ENCODE measurements at regions not wholly inside any gene's neighbourhood (a gene's known extent, or its start where the extent isn't known, plus 50 kb on each side); places are given as distances from the start of the nearest gene placed in this dataset.

GRCh38 chr2:150107170-150107569 lies 380.3 kb downstream of the RND3 start:
- Histone ChIP-seq H3K27ac (ENCODE audit: low read length) (no peak overlapping the region), H3K36me3 (replicated peaks; ENCODE audit: low read depth, low read length) (no peaks in the 10 kb centered on the region), H3K4me1 (ENCODE audit: low read length) (peaks cover 18% of the 10 kb centered on the region), H3K9me3 (ENCODE audit: insufficient read depth, low read length) (no peaks in the 10 kb centered on the region), H3K4me2 (ENCODE audit: low read length) (no peak overlapping the region), H3K4me3 (ENCODE audit: low read length) (no peak overlapping the region), H4K20me1 (ENCODE audit: insufficient read depth, low read length) (no peaks in the 10 kb centered on the region), H3K79me2 (ENCODE audit: low read length) (no peaks in the 10 kb centered on the region), H3K9ac (ENCODE audit: low read length) (no peak overlapping the region), H3K27me3 (ENCODE audit: low read depth, low read length) (no peaks in the 10 kb centered on the region), H2AFZ (ENCODE audit: low read depth, low read length) (no peak overlapping the region)
- no peak for TF ChIP-seq EZH2phosphoT487 (IDR thresholded peaks at IDR 0.05; ENCODE audit: low read depth)
- no peak for TF ChIP-seq CTCF (IDR thresholded peaks at IDR 0.05; ENCODE audit: low read depth, low read length)

- H3K27ac ChIP-seq (ENCODE audit: low read length), result no peak overlapping the region
- H3K9me3 ChIP-seq (ENCODE audit: insufficient read depth, low read length), result no peaks in the 10 kb centered on the region
- H3K36me3 ChIP-seq (replicated peaks; ENCODE audit: low read depth, low read length), result no peaks in the 10 kb centered on the region
- no peaks in the 10 kb centered on the region for H3K79me2 ChIP-seq (ENCODE audit: low read length)
- H2AFZ ChIP-seq (ENCODE audit: low read depth, low read length), result no peak overlapping the region
- no peaks in the 10 kb centered on the region for H3K4me1 ChIP-seq (ENCODE audit: low read length)
- H3K27me3 ChIP-seq (ENCODE audit: low read depth, low read length), result no peaks in the 10 kb centered on the region
- H3K4me2 ChIP-seq (ENCODE audit: low read length), result no peak overlapping the region
- TF ChIP-seq CTCF (IDR thresholded peaks at IDR 0.05; ENCODE audit: low read depth, low read length), result no peak
- no peak for TF ChIP-seq EZH2phosphoT487 (IDR thresholded peaks at IDR 0.05; ENCODE audit: low read depth)
- H3K9ac ChIP-seq (ENCODE audit: low read length), result no peak overlapping the region
- no peaks in the 10 kb centered on the region for H4K20me1 ChIP-seq (ENCODE audit: insufficient read depth, low read length)
- no peak overlapping the region for H3K4me3 ChIP-seq (ENCODE audit: low read length)
Observed at GRCh38 chr2:150101947-150102346, 385.5 kb downstream of the RND3 start.

- H3K9ac ChIP-seq (ENCODE audit: low read length), result no peak overlapping the region
- no peaks in the 10 kb centered on the region for H3K27me3 ChIP-seq (ENCODE audit: low read depth, low read length)
- no peaks in the 10 kb centered on the region for H3K9me3 ChIP-seq (ENCODE audit: insufficient read depth, low read length)
- no peak overlapping the region for H3K27ac ChIP-seq (ENCODE audit: low read length)
- H3K79me2 ChIP-seq (ENCODE audit: low read length), result no peaks in the 10 kb centered on the region
- no peak overlapping the region for H2AFZ ChIP-seq (ENCODE audit: low read depth, low read length)
- no peaks in the 10 kb centered on the region for H3K36me3 ChIP-seq (replicated peaks; ENCODE audit: low read depth, low read length)
- H3K4me1 ChIP-seq (ENCODE audit: low read length), result no peaks in the 10 kb centered on the region
- TF ChIP-seq EZH2phosphoT487 (IDR thresholded peaks at IDR 0.05; ENCODE audit: low read depth), result no peak
- no peak for TF ChIP-seq CTCF (IDR thresholded peaks at IDR 0.05; ENCODE audit: low read depth, low read length)
- no peak overlapping the region for H3K4me3 ChIP-seq (ENCODE audit: low read length)
- H3K4me2 ChIP-seq (ENCODE audit: low read length), result no peak overlapping the region
- no peaks in the 10 kb centered on the region for H4K20me1 ChIP-seq (ENCODE audit: insufficient read depth, low read length)
Observed at GRCh38 chr2:150100834-150101233, 386.6 kb downstream of the RND3 start.

- no peak overlapping the region for H3K4me3 ChIP-seq (ENCODE audit: low read length)
- H2AFZ ChIP-seq (ENCODE audit: low read depth, low read length), result no peak overlapping the region
- TF ChIP-seq CTCF (IDR thresholded peaks at IDR 0.05; ENCODE audit: low read depth, low read length), result no peak
- no peak for TF ChIP-seq EZH2phosphoT487 (IDR thresholded peaks at IDR 0.05; ENCODE audit: low read depth)
- H3K36me3 ChIP-seq (replicated peaks; ENCODE audit: low read depth, low read length), result no peaks in the 10 kb centered on the region
- no peak overlapping the region for H3K4me2 ChIP-seq (ENCODE audit: low read length)
- no peak overlapping the region for H3K27ac ChIP-seq (ENCODE audit: low read length)
- H3K79me2 ChIP-seq (ENCODE audit: low read length), result no peaks in the 10 kb centered on the region
- no peaks in the 10 kb centered on the region for H4K20me1 ChIP-seq (ENCODE audit: insufficient read depth, low read length)
- H3K27me3 ChIP-seq (ENCODE audit: low read depth, low read length), result no peaks in the 10 kb centered on the region
- H3K4me1 ChIP-seq (ENCODE audit: low read length), result no peaks in the 10 kb centered on the region
- H3K9me3 ChIP-seq (ENCODE audit: insufficient read depth, low read length), result no peaks in the 10 kb centered on the region
- no peak overlapping the region for H3K9ac ChIP-seq (ENCODE audit: low read length)
Observed at GRCh38 chr2:150100336-150100735, 387.1 kb downstream of the RND3 start.
